ENCODE measurements at regions not wholly inside any gene's neighbourhood (a gene's known extent, or its start where the extent isn't known, plus 50 kb on each side); places are given as distances from the start of the nearest gene placed in this dataset.
"Not testable (repeated sequence)": the region's sequence is repeated elsewhere in the genome, so short reads cannot be mapped to it uniquely, and the experiment has no call there.

- not testable (repeated sequence) for TF ChIP-seq POLR2A (IDR thresholded peaks at IDR 0.05; ENCODE audit: low read depth); POLR2AphosphoS5 (IDR thresholded peaks at IDR 0.05)
Observed at GRCh38 chr7:6937746-6938145, 111.7 kb upstream of the CCZ1B start.

Data from esophagus muscularis mucosa (tissue), 2 donors.